B cell (primary cell): ENCODE measurements at regions not wholly inside any gene's neighbourhood (a gene's known extent, or its start where the extent isn't known, plus 50 kb on each side); places are given as distances from the start of the nearest gene placed in this dataset.

Experiments used
- ATAC-seq: fragments of 200-7000 bp; cut with Tn5 transposase; one replicate; pipeline ENCODE4 v1.10.0; 2021; ENCODE audit warnings: low read depth, mild to moderate bottlenecking, moderate number of reproducible peaks, moderate library complexity
- CTCF ChIA-PET: fragments of 350-600 bp; sonication (Branson Sonifier 250); formaldehyde crosslinking; loops from one replicate; lab custom pipeline; 2021; ENCODE audit warnings: antibody characterized with exemption, inconsistent platforms; lab: Charles Lee
- POLR2A ChIA-PET: fragments of 350-600 bp; sonication (Branson Sonifier 250); formaldehyde crosslinking; loops from one replicate; lab custom pipeline; 2021; ENCODE audit warnings: antibody characterized with exemption; lab: Charles Lee
- DNase-seq: peaks from one replicate; pipeline ENCODE4 v3.0.0; 2013
- H2AFZ ChIP-seq: 2 replicates; pipeline ENCODE4 v1.6.1; 2012; ENCODE audit warnings: mild to moderate bottlenecking, low read depth, low read length; ENCODE audit not compliant: insufficient read depth, poor library complexity, severe bottlenecking
- H3K27ac ChIP-seq, 2 donors: 1 replicate in 1 of 2; 2 replicates in 1 of 2; pipeline ENCODE4 v1.5.1; 2012 to 2013; ENCODE audit warnings: low read length in 2 of 2, mild to moderate bottlenecking in 2 of 2, moderate library complexity in 1 of 2
- H3K27me3 ChIP-seq, 4 experiments: fragments of 200-600 bp in 1 of 4; sonication (generic) in 1 of 4; replicated peaks in 1 of 4; 1 replicate in 2 of 4; 2 replicates in 2 of 4; pipeline versions ENCODE4 v1.6.1 to v1.7.0; 2013 to 2016; ENCODE audit warnings: low read length in 3 of 4, mild to moderate bottlenecking in 2 of 4, mixed read lengths in 1 of 4, moderate library complexity in 1 of 4; ENCODE audit not compliant: insufficient read depth in 4 of 4, control insufficient read depth in 3 of 4; ENCODE audit errors: control extremely low read depth in 1 of 4
- H3K36me3 ChIP-seq, 2 experiments: replicated peaks in 1 of 2; 1 replicate in 1 of 2; 2 replicates in 1 of 2; pipeline versions ENCODE4 v1.6.1 to v1.7.1; 2013; ENCODE audit warnings: low read length in 1 of 2; ENCODE audit not compliant: insufficient read depth in 2 of 2, control insufficient read depth in 1 of 2; ENCODE audit errors: control extremely low read depth in 1 of 2, extremely low read depth in 1 of 2
- H3K4me1 ChIP-seq, 2 donors: fragments of 200-600 bp in 1 of 2; sonication (generic) in 1 of 2; 1 replicate in 1 of 2; 2 replicates in 1 of 2; pipeline versions ENCODE4 v1.5.1 to v1.6.1; 2013 to 2017; ENCODE audit warnings: low read length in 2 of 2; ENCODE audit not compliant: control insufficient read depth in 2 of 2, insufficient read depth in 2 of 2
- H3K4me2 ChIP-seq: replicated peaks from 2 replicates; pipeline ENCODE3; 2012; ENCODE audit warnings: mild to moderate bottlenecking, low read depth, low read length; ENCODE audit not compliant: poor library complexity, severe bottlenecking
- H3K4me3 ChIP-seq, 5 experiments: fragments of 200-600 bp in 1 of 5; sonication (generic) in 1 of 5; 1 replicate in 3 of 5; 2 replicates in 2 of 5; pipeline versions ENCODE4 v1.5.1 to v1.7.0; 2011 to 2016; ENCODE audit warnings: low read length in 4 of 5, mild to moderate bottlenecking in 4 of 5, low read depth in 2 of 5, control low read depth in 1 of 5, moderate library complexity in 1 of 5; ENCODE audit not compliant: insufficient read depth in 1 of 5; ENCODE audit errors: control extremely low read depth in 1 of 5, extremely low read depth in 1 of 5
- H3K79me2 ChIP-seq: fragments of 200-600 bp; sonication (generic); one replicate; pipeline ENCODE4 v1.6.0; 2016; ENCODE audit warnings: low read length; ENCODE audit not compliant: control insufficient read depth, insufficient read depth
- H3K9ac ChIP-seq: fragments of 200-600 bp; sonication (generic); 2 replicates; pipeline ENCODE4 v1.6.1; 2017; ENCODE audit warnings: mild to moderate bottlenecking, low read length, moderate library complexity
- H3K9me3 ChIP-seq, 3 donors: one replicate each; pipeline versions ENCODE4 v1.6.1 to v1.7.1; 2013; ENCODE audit warnings: low read length in 2 of 3; ENCODE audit not compliant: control insufficient read depth in 2 of 3, insufficient read depth in 1 of 3; ENCODE audit errors: control extremely low read depth in 1 of 3
- H4K20me1 ChIP-seq: 2 replicates; pipeline ENCODE4 v1.6.0; 2012; ENCODE audit warnings: mild to moderate bottlenecking, low read length; ENCODE audit not compliant: insufficient read depth, control insufficient read depth, poor library complexity, severe bottlenecking
- H3K27ac Mint-ChIP-seq: one replicate; pipeline ENCODE4 v1.8.0; 2021; ENCODE audit warnings: mixed read lengths
- H3K27me3 Mint-ChIP-seq: one replicate; pipeline ENCODE4 v1.8.0; 2021; ENCODE audit warnings: mixed read lengths
- H3K4me1 Mint-ChIP-seq: one replicate; pipeline ENCODE4 v1.8.0; 2021; ENCODE audit warnings: mixed read lengths
- H3K4me3 Mint-ChIP-seq: one replicate; pipeline ENCODE4 v1.8.0; 2021; ENCODE audit warnings: mixed read lengths
- H3K9me3 Mint-ChIP-seq: one replicate; pipeline ENCODE4 v1.8.0; 2022; ENCODE audit warnings: mixed read lengths; ENCODE audit not compliant: insufficient read depth
- CTCF ChIP-seq: fragments of 200-600 bp; IDR thresholded peaks from one replicate; pipeline ENCODE4 v1.8.0; 2022; ENCODE audit warnings: antibody characterized with exemption, mild to moderate bottlenecking
- EZH2 ChIP-seq: IDR thresholded peaks from 2 replicates; pipeline ENCODE4 v1.6.1; 2012; ENCODE audit warnings: borderline replicate concordance, low read depth, mild to moderate bottlenecking, moderate library complexity, low read length; ENCODE audit not compliant: insufficient read depth, poor library complexity, severe bottlenecking
- WGBS: methylation state at CpG from one replicate; pipeline ENCODE4 v1.1.5; 2013; ENCODE audit warnings: missing lambda C conversion rate; ENCODE audit not compliant: insufficient coverage; 5-methylcytosine and 5-hydroxymethylcytosine counted together
- intact Hi-C: fragments of 100-400 bp; cut with micrococcal nuclease; formaldehyde crosslinking; loops from one replicate; pipeline ENCODE4 v1.10.0; 2022

- POLR2A ChIA-PET, result no interaction called here
Measured at GRCh38 chr12:76711241-76711640, 52.7 kb upstream of the ZDHHC17 start.

GRCh38 chr12:76713130-76713529 is 50.8 kb upstream of the ZDHHC17 start:
- Histone ChIP-seq H2AFZ (no peak overlapping the region), H3K4me3 (no peak overlapping the region), H3K79me2 (no peaks in the 10 kb centered on the region), H3K36me3 (no peaks in the 10 kb centered on the region), H3K9me3 (no peaks in the 10 kb centered on the region), H3K9ac (no peak overlapping the region), H4K20me1 (no peaks in the 10 kb centered on the region), H3K27ac (no peak overlapping the region), H3K4me2 (no peak overlapping the region), H3K4me1 (no peaks in the 10 kb centered on the region), H3K27me3 (no peaks in the 10 kb centered on the region)
- Mint-ChIP-seq H3K27me3 (peaks cover 10% of the 10 kb centered on the region), H3K9me3 (no peaks in the 10 kb centered on the region), H3K4me3 (no peak overlapping the region), H3K27ac (no peak overlapping the region), H3K4me1 (no peaks in the 10 kb centered on the region)
- DNase-seq, result no peak
- ChIA-PET CTCF (no interaction called here), POLR2A (no interaction called here)
- intact Hi-C loops, result no loop called here
- no peak for ATAC-seq
- WGBS, result 88% methylated on average over 2 of the region's 4 CpGs
- TF ChIP-seq CTCF, result no peak
- TF ChIP-seq EZH2, result no peak

More at GRCh38 chr12:76711241-76711640, 52.7 kb upstream of the ZDHHC17 start:
- Histone ChIP-seq H3K4me3 (no peak overlapping the region), H3K36me3 (no peaks in the 10 kb centered on the region), H3K4me1 (no peaks in the 10 kb centered on the region), H3K79me2 (no peaks in the 10 kb centered on the region), H2AFZ (no peak overlapping the region), H4K20me1 (no peaks in the 10 kb centered on the region), H3K9me3 (no peaks in the 10 kb centered on the region), H3K9ac (no peak overlapping the region), H3K27ac (no peak overlapping the region), H3K27me3 (no peaks in the 10 kb centered on the region), H3K4me2 (no peak overlapping the region)
- Mint-ChIP-seq H3K27ac (no peak overlapping the region), H3K9me3 (no peaks in the 10 kb centered on the region), H3K4me1 (no peaks in the 10 kb centered on the region), H3K27me3 (peaks cover 9% of the 10 kb centered on the region), H3K4me3 (no peak overlapping the region)
- DNase-seq (no peak), ATAC-seq (no peak)
- CTCF ChIA-PET, result no interaction called here
- intact Hi-C loops, result no loop called here
- 100% methylated on average over 1 of the region's 3 CpGs for WGBS
- TF ChIP-seq CTCF (no peak), EZH2 (no peak)
